C4-2B (cell line): ENCODE measurements at regions not wholly inside any gene's neighbourhood (a gene's known extent, or its start where the extent isn't known, plus 50 kb on each side); places are given as distances from the start of the nearest gene placed in this dataset.

ENCODE experiments used
- H3K27ac ChIP-seq: fragments of 450-650 bp; 2 replicates; pipeline ENCODE4 v1.5.1; 2017
- CTCF ChIP-seq: fragments of 450-650 bp; conservative IDR thresholded peaks from 2 replicates; pipeline ENCODE4 v1.5.1; 2017; ENCODE audit warnings: mild to moderate bottlenecking
- ZFX ChIP-seq: fragments of 450-650 bp; IDR thresholded peaks from 2 replicates; pipeline ENCODE4 v1.6.1; 2017

- TF ChIP-seq CTCF (no peak), ZFX (no peak)
- H3K27ac ChIP-seq: no peak overlapping the region
Measured at GRCh38 chr4:170425521-170426143, 335.9 kb upstream of the AADAT start.

GRCh38 chr4:170425040-170425439 is 335.3 kb upstream of the AADAT start:
- TF ChIP-seq ZFX: no peak
- TF ChIP-seq CTCF: no peak
- H3K27ac ChIP-seq: no peak overlapping the region

- TF ChIP-seq CTCF: no peak
- TF ChIP-seq ZFX: no peak
Measured at GRCh38 chr4:170423137-170423536, 333.4 kb upstream of the AADAT start.

GRCh38 chr4:170420255-170420693 is 330.5 kb upstream of the AADAT start:
- TF ChIP-seq ZFX: no peak
- no peak for TF ChIP-seq CTCF
- H3K27ac ChIP-seq: no peak overlapping the region

More at GRCh38 chr4:170423137-170423536, 333.4 kb upstream of the AADAT start:
- H3K27ac ChIP-seq: no peak overlapping the region

GRCh38 chr4:170414961-170415360 is 325.2 kb upstream of the AADAT start:
- TF ChIP-seq CTCF: no peak
- TF ChIP-seq ZFX: no peak
- H3K27ac ChIP-seq: no peak overlapping the region

- TF ChIP-seq CTCF (no peak), ZFX (no peak)
- no peak overlapping the region for H3K27ac ChIP-seq
Measured at GRCh38 chr4:170414360-170414759, 324.6 kb upstream of the AADAT start.

- no peak overlapping the region for H3K27ac ChIP-seq
- no peak for TF ChIP-seq ZFX
- no peak for TF ChIP-seq CTCF
Measured at GRCh38 chr4:170413951-170414350, 324.2 kb upstream of the AADAT start.
